ENCODE measurements at regions not wholly inside any gene's neighbourhood (a gene's known extent, or its start where the extent isn't known, plus 50 kb on each side); places are given as distances from the start of the nearest gene placed in this dataset.

- no peaks in the 10 kb centered on the region for H3K36me3 ChIP-seq
- DNase-seq, result no peak
- H3K27ac ChIP-seq, result peak overlapping the region; percentile 49 to 77 (median 71)
- H3K27me3 ChIP-seq, result no peaks in the 10 kb centered on the region
- intact Hi-C loops (cut with DNase I; ENCODE audit: low total_unique reads), result no loop called here
- no peak overlapping the region for H3K4me3 ChIP-seq
- H3K9me3 ChIP-seq, result no peaks in the 10 kb centered on the region
- in situ Hi-C loops (cut with MboI; ENCODE audit: low sequenced_read_pairs in 4 of 4), result no loop called here
- peak; percentile 9 to 19 for ATAC-seq
- peaks cover 0 to 4% of the 10 kb centered on the region in 2 donors for H3K4me1 ChIP-seq
- TF ChIP-seq POLR2A (IDR thresholded peaks at IDR 0.05) (no peak), CTCF (IDR thresholded peaks at IDR 0.05 in 4 of 5, conservative IDR thresholded peaks at IDR 0.05 in 1 of 5) (no peak)
These were observed 139.5 kb downstream of the LRRC30 start for GRCh38 chr18:7370375-7370774.

GRCh38 chr18:7370802-7371201 is 139.9 kb downstream of the LRRC30 start:
- no peaks in the 10 kb centered on the region for H3K36me3 ChIP-seq
- no peaks in the 10 kb centered on the region for H3K27me3 ChIP-seq
- H3K27ac ChIP-seq, result peak overlapping the region in 3 of 4 donors; percentile 70 to 77 (median 72)
- TF ChIP-seq POLR2A (IDR thresholded peaks at IDR 0.05) (no peak), CTCF (IDR thresholded peaks at IDR 0.05 in 4 of 5, conservative IDR thresholded peaks at IDR 0.05 in 1 of 5) (no peak)
- peak; percentile 13 to 19 for DNase-seq
- no peak overlapping the region for H3K4me3 ChIP-seq
- H3K9me3 ChIP-seq, result no peaks in the 10 kb centered on the region
- peaks cover 0 to 4% of the 10 kb centered on the region in 2 donors for H3K4me1 ChIP-seq
- peak; percentile 68 to 78 for ATAC-seq
- in situ Hi-C loops (cut with MboI; ENCODE audit: low sequenced_read_pairs in 4 of 4), result no loop called here
- intact Hi-C loops (cut with DNase I; ENCODE audit: low total_unique reads), result no loop called here

GRCh38 chr18:7373441-7373840 is 142.6 kb downstream of the LRRC30 start:
- H3K27me3 ChIP-seq, result no peaks in the 10 kb centered on the region
- H3K9me3 ChIP-seq, result peaks cover 0 to 3% (median 0%) of the 10 kb centered on the region in 3 donors
- no peak for ATAC-seq
- H3K4me3 ChIP-seq, result no peak overlapping the region
- no peaks in the 10 kb centered on the region for H3K36me3 ChIP-seq
- intact Hi-C loops (cut with DNase I; ENCODE audit: low total_unique reads) (no loop called here), in situ Hi-C loops (cut with MboI; ENCODE audit: low sequenced_read_pairs in 4 of 4) (no loop called here)
- H3K4me1 ChIP-seq, result peaks cover 0 to under 1% of the 10 kb centered on the region in 2 donors
- no peak for DNase-seq
- no peak overlapping the region for H3K27ac ChIP-seq
- TF ChIP-seq CTCF (IDR thresholded peaks at IDR 0.05 in 4 of 5, conservative IDR thresholded peaks at IDR 0.05 in 1 of 5) (no peak), POLR2A (IDR thresholded peaks at IDR 0.05) (no peak)

GRCh38 chr18:7381307-7381706 is 150.4 kb downstream of the LRRC30 start:
- Histone ChIP-seq H3K9me3 (peaks cover 0 to 3% (median 0%) of the 10 kb centered on the region in 3 donors), H3K36me3 (no peaks in the 10 kb centered on the region), H3K4me1 (no peaks in the 10 kb centered on the region), H3K27ac (no peak overlapping the region), H3K27me3 (peaks cover 0 to 2% (median 0%) of the 10 kb centered on the region in 3 donors), H3K4me3 (no peak overlapping the region)
- DNase-seq (no peak), ATAC-seq (no peak)
- intact Hi-C loops (cut with DNase I; ENCODE audit: low total_unique reads), result no loop called here
- in situ Hi-C loops (cut with MboI; ENCODE audit: low sequenced_read_pairs in 4 of 4), result no loop called here
- TF ChIP-seq CTCF (IDR thresholded peaks at IDR 0.05 in 4 of 5, conservative IDR thresholded peaks at IDR 0.05 in 1 of 5) (no peak), POLR2A (IDR thresholded peaks at IDR 0.05) (no peak)
